H1 (cell line): ENCODE measurements at regions not wholly inside any gene's neighbourhood (a gene's known extent, or its start where the extent isn't known, plus 50 kb on each side); places are given as distances from the start of the nearest gene placed in this dataset.

Source experiments
- CTCF ChIA-PET: fragments of 300-600 bp; sonication (Branson Sonifier 250); formaldehyde crosslinking; loops from one replicate; lab custom pipeline; 2021; ENCODE audit not compliant: partially characterized antibody; lab: Charles Lee
- POLR2A ChIA-PET: fragments of 300-600 bp; sonication (Branson Sonifier 250); formaldehyde crosslinking; loops from one replicate; lab custom pipeline; 2021; ENCODE audit warnings: inconsistent platforms; ENCODE audit not compliant: partially characterized antibody; lab: Charles Lee
- DNase-seq, 2 experiments: peaks; one replicate each; pipeline versions ENCODE4 v3.0.0 to v3.0.0-alpha.2; 2010 to 2022; ENCODE audit warnings: low spot score in 2 of 2, low read depth in 1 of 2, mixed read lengths in 1 of 2
- FAIRE-seq: peaks from 2 replicates; lab custom pipeline; 2011; peaks lifted over from hg19 to GRCh38; lab: Jason Lieb, UNC
- H2AFZ ChIP-seq: 2 replicates; pipeline ENCODE4 v1.8.1; 2012; ENCODE audit warnings: low read length, inconsistent platforms
- H2AK5ac ChIP-seq: 2 replicates; pipeline ENCODE4 v1.6.1; 2013; ENCODE audit warnings: low read depth, low read length
- H2BK120ac ChIP-seq: replicated peaks from 2 replicates; pipeline ENCODE3; 2013; ENCODE audit warnings: low read depth, low read length, inconsistent platforms
- H2BK12ac ChIP-seq: 2 replicates; pipeline ENCODE4 v1.6.1; 2013; ENCODE audit warnings: low read depth, low read length
- H2BK15ac ChIP-seq: 2 replicates; pipeline ENCODE4 v1.6.1; 2013; ENCODE audit warnings: low read length
- H2BK20ac ChIP-seq: 2 replicates; pipeline ENCODE4 v1.6.1; 2013; ENCODE audit warnings: low read length
- H2BK5ac ChIP-seq: 2 replicates; pipeline ENCODE4 v1.6.1; 2013; ENCODE audit warnings: low read depth, low read length
- H3K14ac ChIP-seq: 2 replicates; pipeline ENCODE4 v1.6.1; 2013; ENCODE audit warnings: inconsistent platforms; ENCODE audit not compliant: insufficient read length
- H3K18ac ChIP-seq: 2 replicates; pipeline ENCODE4 v1.6.1; 2013; ENCODE audit warnings: low read length; ENCODE audit errors: extremely low read depth
- H3K23ac ChIP-seq: 2 replicates; pipeline ENCODE4 v1.6.1; 2013; ENCODE audit warnings: inconsistent platforms; ENCODE audit not compliant: insufficient read length
- H3K23me2 ChIP-seq: 2 replicates; pipeline ENCODE4 v1.6.1; 2013; ENCODE audit warnings: low read depth, low read length
- H3K27ac ChIP-seq: 2 replicates; pipeline ENCODE4 v1.6.1; 2011; ENCODE audit warnings: low read depth, low read length, inconsistent platforms
- H3K27me3 ChIP-seq, 4 experiments: replicated peaks in 1 of 4; 1 replicate in 1 of 4; 2 replicates in 3 of 4; pipeline versions ENCODE4 v1.6.1 to v1.8.1; 2011 to 2013; ENCODE audit warnings: low read length in 3 of 4, mild to moderate bottlenecking in 3 of 4, inconsistent platforms in 2 of 4, mixed read lengths in 2 of 4, moderate library complexity in 1 of 4; ENCODE audit not compliant: control insufficient read depth in 3 of 4, insufficient read depth in 3 of 4; ENCODE audit errors: extremely low read depth in 1 of 4
- H3K36me3 ChIP-seq, 4 experiments: 2 replicates each; pipeline versions ENCODE4 v1.6.1 to v1.8.1; 2011 to 2013; ENCODE audit warnings: mild to moderate bottlenecking in 4 of 4, low read length in 3 of 4, moderate library complexity in 2 of 4, control low read depth in 1 of 4, inconsistent platforms in 1 of 4; ENCODE audit not compliant: insufficient read depth in 4 of 4, control insufficient read depth in 2 of 4
- H3K4ac ChIP-seq: replicated peaks from 2 replicates; pipeline ENCODE3; 2013; ENCODE audit warnings: low read length, low read depth, mixed read lengths, inconsistent platforms; ENCODE audit not compliant: insufficient read length
- H3K4me1 ChIP-seq, 4 experiments: replicated peaks in 1 of 4; 1 replicate in 1 of 4; 2 replicates in 3 of 4; pipeline versions ENCODE4 v1.6.1 to v1.8.1; 2011 to 2013; ENCODE audit warnings: low read length in 3 of 4, inconsistent platforms in 2 of 4, mixed read lengths in 1 of 4; ENCODE audit not compliant: insufficient read depth in 4 of 4, control insufficient read depth in 3 of 4
- H3K4me2 ChIP-seq, 2 experiments: 2 replicates each; pipeline versions ENCODE4 v1.6.1 to v1.8.1; 2011 to 2013; ENCODE audit warnings: low read depth in 2 of 2, low read length in 2 of 2, control low read depth in 1 of 2, inconsistent platforms in 1 of 2, mild to moderate bottlenecking in 1 of 2; ENCODE audit not compliant: insufficient read depth in 1 of 2
- H3K4me3 ChIP-seq, 4 experiments: fragments of 200-600, 300-600 bp in 1 of 4; sonication (generic), shearing (Covaris generic), sonication (Bioruptor Twin) in 1 of 4; 2 replicates each; pipeline versions ENCODE4 v1.5.1 to v1.8.1; 2011 to 2016; ENCODE audit warnings: low read length in 4 of 4, low read depth in 3 of 4, control low read depth in 2 of 4, inconsistent platforms in 2 of 4, mild to moderate bottlenecking in 2 of 4, mixed read lengths in 1 of 4, moderate library complexity in 1 of 4; ENCODE audit not compliant: insufficient read depth in 2 of 4; ENCODE audit errors: extremely low read depth in 1 of 4
- H3K56ac ChIP-seq: replicated peaks from 2 replicates; pipeline ENCODE3; 2013; ENCODE audit warnings: low read depth, mild to moderate bottlenecking, mixed read lengths, low read length, inconsistent platforms; ENCODE audit not compliant: insufficient read length
- H3K79me1 ChIP-seq: 2 replicates; pipeline ENCODE4 v1.6.1; 2013; ENCODE audit warnings: low read depth, low read length, control low read depth
- H3K79me2 ChIP-seq, 2 experiments: 2 replicates each; pipeline versions ENCODE4 v1.6.1 to v1.8.1; 2012 to 2013; ENCODE audit warnings: low read length in 2 of 2, mild to moderate bottlenecking in 2 of 2, inconsistent platforms in 1 of 2; ENCODE audit not compliant: insufficient read depth in 2 of 2, control insufficient read depth in 1 of 2
- H3K9ac ChIP-seq, 4 experiments: replicated peaks in 1 of 4; 1 replicate in 1 of 4; 2 replicates in 3 of 4; pipeline versions ENCODE4 v1.6.1 to v1.8.1; 2011 to 2013; ENCODE audit warnings: low read depth in 3 of 4, low read length in 3 of 4, control low read depth in 2 of 4, mild to moderate bottlenecking in 2 of 4, moderate library complexity in 2 of 4, inconsistent platforms in 1 of 4; ENCODE audit errors: extremely low read depth in 1 of 4
- H3K9me3 ChIP-seq, 2 experiments: 2 replicates each; pipeline versions ENCODE4 v1.6.1 to v1.8.1; 2012 to 2013; ENCODE audit warnings: mild to moderate bottlenecking in 2 of 2, moderate library complexity in 2 of 2, control low read depth in 1 of 2, inconsistent platforms in 1 of 2, low read depth in 1 of 2, low read length in 1 of 2, mixed read lengths in 1 of 2; ENCODE audit not compliant: insufficient read depth in 2 of 2
- H4K20me1 ChIP-seq, 2 experiments: replicated peaks in 1 of 2; 2 replicates each; pipeline versions ENCODE3 to v1.8.1; 2011 to 2013; ENCODE audit warnings: inconsistent platforms in 2 of 2, low read length in 2 of 2, mild to moderate bottlenecking in 1 of 2; ENCODE audit not compliant: insufficient read depth in 2 of 2, control insufficient read depth in 1 of 2
- H4K5ac ChIP-seq: 2 replicates; pipeline ENCODE4 v1.6.1; 2013; ENCODE audit warnings: low read length, low read depth, mixed read lengths, inconsistent platforms; ENCODE audit not compliant: insufficient read length
- H4K8ac ChIP-seq: 2 replicates; pipeline ENCODE4 v1.8.0; 2013; ENCODE audit warnings: mild to moderate bottlenecking, moderate library complexity, low read length, inconsistent platforms; ENCODE audit not compliant: insufficient read depth; ENCODE audit errors: extremely low read depth
- H4K91ac ChIP-seq: replicated peaks from 2 replicates; pipeline ENCODE3; 2013; ENCODE audit warnings: low read length, mixed read lengths, inconsistent platforms; ENCODE audit not compliant: insufficient read length
- BACH1 ChIP-seq: IDR thresholded peaks from 2 replicates; pipeline ENCODE4 v1.6.1; 2012; ENCODE audit warnings: low read length, improper control_type of control experiment
- CBX5 ChIP-seq: fragments of 300-800, 300-1000 bp; sonication (generic); IDR thresholded peaks from 2 replicates; pipeline ENCODE4 v1.7.1; 2016; ENCODE audit warnings: antibody characterized with exemption, low read length, low read depth
- CTBP2 ChIP-seq: IDR thresholded peaks from 2 replicates; pipeline ENCODE4 v1.7.0; 2011; ENCODE audit warnings: borderline replicate concordance, mild to moderate bottlenecking, moderate library complexity, mixed read lengths, low read length; ENCODE audit not compliant: insufficient read depth, insufficient read length
- GABPA ChIP-seq: IDR thresholded peaks from 2 replicates; pipeline ENCODE4 v1.6.1; 2011; ENCODE audit warnings: mild to moderate bottlenecking, low read length, moderate library complexity, borderline replicate concordance; ENCODE audit not compliant: insufficient read depth
- GTF2F1 ChIP-seq: IDR thresholded peaks from 2 replicates; pipeline ENCODE4 v1.6.1; 2012; ENCODE audit warnings: low read depth, low read length, improper control_type of control experiment, borderline replicate concordance
- KDM4A ChIP-seq: IDR thresholded peaks from one replicate; pipeline ENCODE4 v1.7.1; 2012; ENCODE audit warnings: low read depth, mild to moderate bottlenecking, moderate library complexity, low read length, inconsistent platforms; ENCODE audit not compliant: severe bottlenecking
- NANOG ChIP-seq: IDR thresholded peaks from 2 replicates; pipeline ENCODE4 v1.6.1; 2011; ENCODE audit warnings: low read length, low read depth, mild to moderate bottlenecking, inconsistent platforms; ENCODE audit not compliant: insufficient read depth, poor library complexity, severe bottlenecking
- RXRA ChIP-seq: IDR thresholded peaks from 2 replicates; pipeline ENCODE4 v1.6.1; 2011; ENCODE audit warnings: low read depth, mild to moderate bottlenecking, low read length, moderate library complexity; ENCODE audit not compliant: insufficient read depth
- WGBS, 2 experiments: shearing (Covaris generic) in 1 of 2; methylation state at CpG; one replicate each; pipeline versions ENCODE4 v1.1.6 to v1.1.7; 2013 to 2015; ENCODE audit warnings: low lambda C conversion rate in 2 of 2, mixed read lengths in 2 of 2, inconsistent platforms in 1 of 2, low coverage in 1 of 2, missing lambda C conversion rate in 1 of 2; ENCODE audit not compliant: insufficient replicate concordance in 2 of 2, insufficient coverage in 1 of 2, insufficient read length in 1 of 2; ENCODE audit errors: extremely low coverage in 1 of 2, missing lambda C conversion rate in 1 of 2; 5-methylcytosine and 5-hydroxymethylcytosine counted together
- TF ChIP-seq, protein P1 (sequence below): IDR thresholded peaks from 2 replicates; pipeline ENCODE4 v1.6.1; 2011; ENCODE audit warnings: low read length, improper control_type of control experiment

DNA sequence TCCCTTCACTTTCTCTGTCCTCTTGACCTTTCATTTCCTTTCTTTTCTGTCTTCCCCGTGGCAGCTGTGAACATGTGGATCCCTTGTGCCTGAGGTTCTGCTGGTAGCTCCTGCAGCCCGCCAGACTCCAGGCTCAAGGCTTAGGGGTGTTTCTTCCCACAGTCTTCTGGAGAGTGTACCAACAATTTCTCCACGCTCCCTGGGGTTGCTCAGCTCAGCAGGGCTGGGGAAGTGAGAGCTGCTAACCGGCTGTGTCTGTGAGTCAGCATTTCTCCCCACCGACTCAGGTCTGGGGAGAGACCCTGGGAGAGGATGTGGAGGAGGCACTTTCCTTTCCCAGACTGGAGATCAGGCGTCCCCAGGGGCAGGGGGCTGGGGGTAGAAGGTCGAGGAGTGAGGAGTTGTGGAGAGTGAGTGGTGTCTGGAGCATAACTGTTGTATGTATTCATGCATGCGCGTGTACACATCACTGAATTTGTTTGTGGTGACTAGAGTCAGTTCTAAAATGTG, 193.6 kb downstream of the KCNRG start:
- no peaks in the 10 kb centered on the region; the same call in 1 of the 2 replicates for H3K23me2 ChIP-seq
- H3K27ac ChIP-seq: no peak overlapping the region
- peaks cover 0 to 5% (median 0%) of the 10 kb centered on the region in 4 experiments; a peak in 1 of 8 replicates for H3K36me3 ChIP-seq
- H3K27me3 ChIP-seq: no peaks in the 10 kb centered on the region
- H4K8ac ChIP-seq: peak overlapping the region; percentile 73; the same call in 1 of the 2 replicates
- H3K79me1 ChIP-seq: no peaks in the 10 kb centered on the region
- H3K9me3 ChIP-seq: peaks cover 7% of the 10 kb centered on the region in 2 experiments; a peak in 3 of 4 replicates
- H2AFZ ChIP-seq: peak overlapping the region; percentile 76
- peak overlapping the region; percentile 45 for H2BK5ac ChIP-seq
- 50% methylated on average over 9 of the region's 9 CpGs; no CpG with 5 or more reads in 1 of the 2 experiments for WGBS, 2 experiments
- DNase-seq (peak; percentile 9 to 51), FAIRE-seq (no peak)
- no peaks in the 10 kb centered on the region for H4K20me1 ChIP-seq
- H3K4me2 ChIP-seq: peak overlapping the region; percentile 10 to 32; a peak in 2 of 4 replicates
- ChIA-PET POLR2A (interaction anchor here (1.3 to 1.5 kb wide), 3 partner anchors 17 to 772 kb away, joined by 3 to 4 read pairs (median 3); no protein-coding TSS in a partner anchor), CTCF (interaction anchor here (0.6 kb wide), 1 partner anchor 723 kb away, joined by 3 read pairs; no protein-coding TSS in a partner anchor)
- H3K4ac ChIP-seq: no peak overlapping the region
- no peaks in the 10 kb centered on the region for H3K79me2 ChIP-seq
- H4K91ac ChIP-seq: peak overlapping the region; percentile 59
- no peak overlapping the region for H2AK5ac ChIP-seq
- H2BK20ac ChIP-seq: peak overlapping the region; percentile 51; the same call in 1 of the 2 replicates
- no peak overlapping the region for H3K14ac ChIP-seq
- H3K56ac ChIP-seq: no peak overlapping the region
- H3K4me1 ChIP-seq: peaks cover 0 to 7% (median 3%) of the 10 kb centered on the region in 4 experiments; a peak in 4 of 7 replicates
- H2BK15ac ChIP-seq: no peak overlapping the region
- no peak overlapping the region for H2BK120ac ChIP-seq
- no peak overlapping the region for H3K9ac ChIP-seq
- no peak overlapping the region for H3K4me3 ChIP-seq
- peak overlapping the region; percentile 82 for H3K18ac ChIP-seq
- H3K23ac ChIP-seq: no peak overlapping the region
- peak overlapping the region; percentile 13 for H4K5ac ChIP-seq
- peak overlapping the region; percentile 93 for H2BK12ac ChIP-seq
- TF ChIP-seq RXRA: no peak
- TF ChIP-seq GTF2F1: no peak
- no peak for TF ChIP-seq NANOG
- TF ChIP-seq CTBP2: peak; percentile 39
- TF ChIP-seq KDM4A: peak; percentile 44
- TF ChIP-seq BACH1: peak; percentile 94
- TF ChIP-seq CBX5: no peak
- no peak for TF ChIP-seq GABPA
- TF ChIP-seq, protein P1, sequence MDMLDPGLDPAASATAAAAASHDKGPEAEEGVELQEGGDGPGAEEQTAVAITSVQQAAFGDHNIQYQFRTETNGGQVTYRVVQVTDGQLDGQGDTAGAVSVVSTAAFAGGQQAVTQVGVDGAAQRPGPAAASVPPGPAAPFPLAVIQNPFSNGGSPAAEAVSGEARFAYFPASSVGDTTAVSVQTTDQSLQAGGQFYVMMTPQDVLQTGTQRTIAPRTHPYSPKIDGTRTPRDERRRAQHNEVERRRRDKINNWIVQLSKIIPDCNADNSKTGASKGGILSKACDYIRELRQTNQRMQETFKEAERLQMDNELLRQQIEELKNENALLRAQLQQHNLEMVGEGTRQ: no peak
